ENCODE measurements at regions not wholly inside any gene's neighbourhood (a gene's known extent, or its start where the extent isn't known, plus 50 kb on each side); places are given as distances from the start of the nearest gene placed in this dataset.
A peak's percentile ranks its signal among the peaks of the same experiment; 100 is the strongest.

GRCh38 chr11:70839851-70840250, 412.5 kb downstream of the SHANK2 start:
- ATAC-seq (ENCODE audit: low FRiP score) (no peak), DNase-seq (ENCODE audit: low spot score) (no peak)
- TF ChIP-seq CTCF (IDR thresholded peaks at IDR 0.05), result no peak

GRCh38 chr11:70841264-70841663, 411.1 kb downstream of the SHANK2 start:
- DNase-seq (ENCODE audit: low spot score), result no peak
- no peak for ATAC-seq (ENCODE audit: low FRiP score)
- no peak for TF ChIP-seq CTCF (IDR thresholded peaks at IDR 0.05)

GRCh38 chr11:70842256-70842655, 410.1 kb downstream of the SHANK2 start:
- TF ChIP-seq CTCF (IDR thresholded peaks at IDR 0.05), result no peak
- ATAC-seq (ENCODE audit: low FRiP score), result no peak
- no peak for DNase-seq (ENCODE audit: low spot score)

- no peak for ATAC-seq (ENCODE audit: low FRiP score)
Observed at GRCh38 chr11:70842701-70843100, 409.7 kb downstream of the SHANK2 start.

GRCh38 chr11:70843906-70844305, 408.5 kb downstream of the SHANK2 start:
- no peak for TF ChIP-seq CTCF (IDR thresholded peaks at IDR 0.05)
- DNase-seq (ENCODE audit: low spot score) (no peak), ATAC-seq (ENCODE audit: low FRiP score) (no peak)

More at GRCh38 chr11:70842701-70843100, 409.7 kb downstream of the SHANK2 start:
- no peak for DNase-seq (ENCODE audit: low spot score)
- no peak for TF ChIP-seq CTCF (IDR thresholded peaks at IDR 0.05)

GRCh38 chr11:70844387-70844786, 408.0 kb downstream of the SHANK2 start:
- TF ChIP-seq CTCF (IDR thresholded peaks at IDR 0.05), result no peak
- ATAC-seq (ENCODE audit: low FRiP score), result peak; percentile 35
- no peak for DNase-seq (ENCODE audit: low spot score)

- TF ChIP-seq CTCF (IDR thresholded peaks at IDR 0.05), result no peak
- DNase-seq (ENCODE audit: low spot score) (no peak), ATAC-seq (ENCODE audit: low FRiP score) (no peak)
Observed at GRCh38 chr11:70845591-70846041, 406.8 kb downstream of the SHANK2 start.

All from omental fat pad (tissue), 3 donors.